ENCODE measurements at regions not wholly inside any gene's neighbourhood (a gene's known extent, or its start where the extent isn't known, plus 50 kb on each side); places are given as distances from the start of the nearest gene placed in this dataset.

- H3K27me3 ChIP-seq: no peaks in the 10 kb centered on the region
- no peak overlapping the region for H3K4me3 ChIP-seq
- no peaks in the 10 kb centered on the region for H3K9me3 ChIP-seq
- no peak for TF ChIP-seq CTCF (IDR thresholded peaks at IDR 0.05)
- intact Hi-C loops (cut with DNase I): no loop called here
- ATAC-seq (no peak), DNase-seq (no peak)
- no peaks in the 10 kb centered on the region for H3K4me1 ChIP-seq
- no peak overlapping the region for H3K27ac ChIP-seq
- H3K36me3 ChIP-seq: no peaks in the 10 kb centered on the region
These were observed 110.9 kb upstream of the PDE7B start for GRCh38 chr6:135740580-135740979.

DNA sequence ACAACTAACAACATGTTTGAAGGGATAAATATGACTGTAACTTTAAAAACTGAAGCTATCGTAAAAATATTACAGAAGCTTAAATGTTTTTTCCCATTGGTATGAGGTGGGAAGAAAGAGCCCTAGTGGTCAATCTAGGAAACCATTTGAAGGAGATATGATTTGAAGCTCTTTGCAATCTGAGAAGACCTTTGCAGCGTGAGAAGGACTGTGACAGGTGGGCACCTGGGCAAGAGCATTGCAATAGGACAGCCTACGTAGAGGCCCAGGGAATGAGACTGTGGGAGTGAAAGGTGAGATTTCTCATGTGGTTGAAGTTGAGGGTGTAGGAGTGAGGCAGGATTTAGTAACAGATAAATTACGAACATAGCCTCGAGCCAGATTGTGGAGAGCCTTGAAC is 108.0 kb upstream of the PDE7B start:
- intact Hi-C loops (cut with DNase I): no loop called here
- DNase-seq: no peak
- no peak overlapping the region for H3K27ac ChIP-seq

GRCh38 chr6:135748189-135748588 is 103.3 kb upstream of the PDE7B start:
- no peaks in the 10 kb centered on the region for H3K4me1 ChIP-seq
- intact Hi-C loops (cut with DNase I): no loop called here
- no peaks in the 10 kb centered on the region for H3K9me3 ChIP-seq
- TF ChIP-seq CTCF (IDR thresholded peaks at IDR 0.05): no peak
- ATAC-seq: no peak
- H3K27me3 ChIP-seq: no peaks in the 10 kb centered on the region
- no peak for DNase-seq
- H3K4me3 ChIP-seq: no peak overlapping the region
- H3K36me3 ChIP-seq: no peaks in the 10 kb centered on the region
- no peak overlapping the region for H3K27ac ChIP-seq

More for the DNA sequence above, 108.0 kb upstream of the PDE7B start:
- no peak for ATAC-seq
- H3K9me3 ChIP-seq: no peaks in the 10 kb centered on the region
- TF ChIP-seq CTCF (IDR thresholded peaks at IDR 0.05): no peak
- no peaks in the 10 kb centered on the region for H3K36me3 ChIP-seq
- H3K4me3 ChIP-seq: no peak overlapping the region
- no peaks in the 10 kb centered on the region for H3K4me1 ChIP-seq
- H3K27me3 ChIP-seq: no peaks in the 10 kb centered on the region

- Histone ChIP-seq H3K4me3 (no peak overlapping the region), H3K27me3 (no peaks in the 10 kb centered on the region), H3K36me3 (no peaks in the 10 kb centered on the region), H3K4me1 (no peaks in the 10 kb centered on the region), H3K9me3 (no peaks in the 10 kb centered on the region), H3K27ac (no peak overlapping the region)
- no peak for TF ChIP-seq CTCF (IDR thresholded peaks at IDR 0.05)
- DNase-seq (no peak), ATAC-seq (no peak)
- intact Hi-C loops (cut with DNase I): no loop called here
These were observed 101.4 kb upstream of the PDE7B start for GRCh38 chr6:135750081-135750480.

DNA sequence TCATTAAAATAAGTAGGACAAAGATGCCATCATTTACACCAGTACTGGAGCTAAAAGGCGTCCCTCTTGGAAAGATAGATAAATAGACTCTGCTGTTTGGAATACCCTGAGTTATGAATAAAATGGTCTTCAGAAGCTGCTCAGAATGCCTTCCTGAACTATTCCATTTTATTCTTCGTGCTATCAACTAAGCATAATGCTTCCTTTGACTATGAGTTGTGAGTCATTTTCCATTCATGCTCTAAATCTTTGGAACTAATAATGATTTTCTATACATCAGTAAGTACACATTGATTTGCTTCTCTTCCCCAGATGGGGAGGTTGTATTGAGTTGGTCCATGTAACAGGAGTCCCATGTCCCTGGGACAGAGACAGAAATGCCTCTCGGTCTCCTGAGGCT is 98.3 kb upstream of the PDE7B start:
- TF ChIP-seq CTCF (IDR thresholded peaks at IDR 0.05): no peak
- Histone ChIP-seq H3K4me3 (no peak overlapping the region), H3K4me1 (no peaks in the 10 kb centered on the region), H3K27ac (no peak overlapping the region), H3K9me3 (no peaks in the 10 kb centered on the region), H3K36me3 (no peaks in the 10 kb centered on the region), H3K27me3 (no peaks in the 10 kb centered on the region)
- DNase-seq (no peak), ATAC-seq (no peak)
- intact Hi-C loops (cut with DNase I): no loop called here

Measured in left lung (tissue), 4 donors.